A673 (cell line): ENCODE measurements at regions not wholly inside any gene's neighbourhood (a gene's known extent, or its start where the extent isn't known, plus 50 kb on each side); places are given as distances from the start of the nearest gene placed in this dataset.

Experiments
- CTCF ChIP-seq: fragments of 300-800, 200-600 bp; sonication (generic); conservative IDR thresholded peaks from 2 replicates; pipeline ENCODE4 v1.5.1; 2017; ENCODE audit warnings: low read depth, mild to moderate bottlenecking, antibody characterized with exemption, low read length, moderate library complexity, mixed read lengths
- EZH2 ChIP-seq: fragments of 200-600 bp; sonication (generic); IDR thresholded peaks from 2 replicates; pipeline ENCODE4 v1.6.1; 2017; ENCODE audit warnings: borderline replicate concordance, low read depth, mild to moderate bottlenecking, mixed read lengths, antibody characterized with exemption, low read length; ENCODE audit not compliant: poor library complexity, severe bottlenecking

DNA sequence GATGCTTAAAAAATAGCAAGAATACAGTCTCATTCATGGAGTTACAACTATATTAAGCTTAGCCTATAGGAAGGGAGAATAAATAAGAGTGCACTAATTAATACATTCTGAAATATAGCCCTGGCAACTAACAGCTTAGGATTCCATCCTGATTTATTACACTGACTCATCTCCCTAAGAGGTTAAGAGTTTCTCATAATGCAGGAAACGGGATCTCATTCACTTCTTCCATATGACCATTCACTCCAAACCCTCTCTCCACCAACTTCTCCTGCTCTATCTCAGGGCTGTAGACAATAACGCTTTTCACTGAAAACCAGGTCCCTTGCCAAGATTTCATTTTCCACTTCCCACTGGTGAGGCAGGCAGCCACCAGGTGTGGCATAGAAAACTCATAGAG, 168.5 kb upstream of the PLD5 start:
- TF ChIP-seq CTCF = no peak
- no peak for TF ChIP-seq EZH2
